HG03469 (cell line): ENCODE measurements at regions not wholly inside any gene's neighbourhood (a gene's known extent, or its start where the extent isn't known, plus 50 kb on each side); places are given as distances from the start of the nearest gene placed in this dataset.
"Not testable (repeated sequence)": the region's sequence is repeated elsewhere in the genome, so short reads cannot be mapped to it uniquely, and the experiment has no call there.

Experiments
- ATAC-seq: cut with Tn5 transposase; IDR thresholded peaks from one replicate; pipeline ENCODE4 v1.9.1; 2021; ENCODE audit warnings: mild to moderate bottlenecking, moderate library complexity, moderate number of reproducible peaks; ENCODE audit not compliant: unreplicated experiment

DNA sequence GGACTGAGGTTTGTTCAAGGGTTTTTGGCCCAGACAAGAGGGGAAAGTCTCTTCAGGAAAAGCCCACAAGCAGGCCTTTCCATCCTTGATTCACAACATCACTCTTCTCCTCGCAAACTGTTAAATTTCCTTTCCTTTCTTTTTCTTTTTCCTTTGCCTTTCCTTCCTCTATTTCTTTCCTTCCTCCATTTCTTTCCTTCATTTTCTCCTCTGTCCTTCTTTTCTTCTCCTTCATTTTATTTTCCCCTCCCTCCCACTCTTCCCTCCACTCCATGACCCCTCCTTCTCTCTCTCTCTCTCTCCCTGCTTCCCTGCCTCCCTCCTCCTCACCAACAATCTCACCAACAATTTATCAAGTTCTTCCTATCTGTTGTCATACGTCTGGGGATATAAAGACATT lies 89.1 kb downstream of the FAM72B start:
- ATAC-seq: not testable (repeated sequence)

DNA sequence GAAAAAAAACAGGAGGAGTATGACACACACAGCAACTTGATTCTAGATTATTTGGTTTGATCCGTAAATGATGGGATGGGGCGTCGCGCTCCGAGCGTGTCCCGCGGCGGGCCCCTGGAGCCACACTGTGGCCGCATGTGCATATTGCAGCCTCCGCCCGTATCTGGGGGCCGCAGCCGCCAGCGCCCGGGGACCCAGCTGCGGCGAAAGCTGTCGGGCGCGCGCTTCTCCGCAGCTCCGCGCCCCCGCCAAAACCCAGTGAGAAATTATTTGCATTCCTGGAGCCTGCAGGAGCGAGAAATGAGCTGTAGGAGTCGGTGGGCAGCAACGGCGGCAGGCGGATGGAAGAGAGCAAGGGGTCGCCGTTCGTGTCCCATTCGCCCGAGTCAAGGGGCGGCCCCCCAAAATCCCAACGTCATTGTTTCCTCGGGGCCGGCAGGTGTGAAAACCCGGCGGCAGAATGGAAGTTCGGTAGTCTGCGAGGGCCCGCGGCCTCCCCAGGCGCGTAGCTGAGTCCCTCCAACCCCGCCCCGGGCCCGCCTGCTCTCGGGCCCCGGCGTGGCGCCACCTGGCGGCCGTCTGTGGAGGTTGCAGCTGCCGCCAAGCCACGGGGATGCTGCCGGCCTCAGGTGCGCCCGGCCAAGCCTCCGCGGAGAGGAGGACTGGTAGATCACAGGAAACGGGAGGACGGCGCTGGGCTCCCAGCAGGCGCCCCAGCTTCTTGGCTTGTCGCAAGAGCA lies 86.8 kb downstream of the FAM72B start:
- ATAC-seq: peak; percentile 85

DNA sequence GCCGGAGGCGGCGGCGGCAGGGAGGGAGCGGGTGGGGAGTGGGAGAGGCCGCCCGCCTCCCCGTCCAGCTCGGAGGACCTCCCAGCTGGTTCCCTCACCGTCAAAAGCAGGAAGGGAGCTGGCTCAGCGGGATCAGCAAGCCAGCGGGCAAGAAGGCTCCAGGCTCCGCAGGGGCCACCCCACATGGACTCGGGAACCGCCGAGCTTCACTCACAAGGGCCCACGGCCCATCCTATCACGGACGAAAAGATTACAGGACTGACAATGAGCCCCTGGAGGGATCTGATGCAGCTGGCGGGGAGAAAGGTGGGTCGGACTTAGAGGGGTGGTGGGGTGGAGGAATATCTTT lies 86.3 kb downstream of the FAM72B start:
- ATAC-seq: peak; percentile 15

DNA sequence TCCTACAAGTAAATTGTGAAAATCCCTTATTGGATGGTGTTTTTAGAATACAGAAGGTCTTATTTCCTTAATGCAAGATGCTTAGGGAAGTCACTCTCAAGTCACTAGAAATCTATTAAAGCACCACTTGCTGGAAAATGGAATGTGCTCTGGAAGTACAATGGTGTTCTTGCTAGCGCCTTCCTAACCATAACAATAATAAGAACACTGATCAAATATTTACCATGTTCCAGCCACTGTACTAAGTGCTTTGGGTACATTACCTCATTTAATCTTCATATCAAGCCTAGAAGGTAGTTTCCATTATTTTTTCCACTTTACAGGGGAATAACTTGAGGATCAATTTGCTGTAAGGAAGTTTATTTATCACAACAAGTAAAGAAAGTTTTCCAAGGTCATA lies 75.1 kb downstream of the FAM72B start:
- not testable (repeated sequence) for ATAC-seq

DNA sequence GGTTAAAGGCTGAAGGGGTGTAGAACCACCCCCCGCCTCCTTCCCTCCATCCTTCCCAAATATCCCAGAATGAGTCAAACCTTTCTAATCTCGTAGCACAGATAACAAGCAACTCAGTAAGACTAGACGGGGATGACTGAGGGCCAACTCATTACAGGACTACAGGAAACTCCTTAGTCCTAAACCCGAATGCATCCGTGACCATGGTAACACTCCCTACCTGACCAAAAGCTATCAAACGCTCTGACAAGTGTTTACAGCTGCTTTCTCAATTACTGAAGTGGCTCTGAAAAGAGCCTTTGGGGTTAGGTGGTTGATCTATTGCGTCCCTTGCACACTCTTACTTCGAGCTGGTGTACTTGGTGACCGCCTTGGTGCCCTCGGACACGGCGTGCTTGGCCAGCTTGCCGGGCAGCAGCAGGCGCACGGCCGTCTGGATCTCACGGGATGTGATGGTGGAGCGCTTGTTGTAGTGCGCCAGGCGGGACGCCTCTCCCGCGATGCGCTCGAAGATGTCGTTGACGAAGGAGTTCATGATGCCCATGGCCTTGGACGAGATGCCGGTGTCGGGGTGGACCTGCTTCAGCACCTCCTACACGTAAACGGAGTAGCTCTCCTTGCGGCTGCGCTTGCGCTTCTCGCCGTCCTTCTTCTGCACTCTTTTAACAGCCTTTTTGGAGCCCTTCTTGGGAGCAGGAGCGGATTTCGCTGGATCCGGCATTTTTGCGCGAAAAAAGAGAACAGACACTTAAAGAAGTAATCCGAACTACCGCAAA lies 67.4 kb downstream of the FAM72B start:
- ATAC-seq: not testable (repeated sequence)

DNA sequence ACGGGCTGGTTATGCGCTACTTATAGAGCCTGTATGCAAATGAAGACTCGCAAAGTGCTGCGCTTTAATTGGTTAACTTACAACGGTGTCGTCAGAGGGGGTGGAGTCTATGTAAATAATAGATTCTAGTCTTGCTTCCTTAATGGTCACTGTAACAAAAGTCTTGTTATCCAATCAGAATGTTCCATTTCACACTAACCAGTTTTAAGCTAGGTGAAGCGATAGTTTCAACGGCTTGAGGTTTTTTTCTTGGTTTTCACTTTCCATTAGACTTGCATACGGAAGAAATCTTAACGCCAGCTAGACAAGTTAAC lies 66.9 kb downstream of the FAM72B start:
- ATAC-seq: not testable (repeated sequence)

DNA sequence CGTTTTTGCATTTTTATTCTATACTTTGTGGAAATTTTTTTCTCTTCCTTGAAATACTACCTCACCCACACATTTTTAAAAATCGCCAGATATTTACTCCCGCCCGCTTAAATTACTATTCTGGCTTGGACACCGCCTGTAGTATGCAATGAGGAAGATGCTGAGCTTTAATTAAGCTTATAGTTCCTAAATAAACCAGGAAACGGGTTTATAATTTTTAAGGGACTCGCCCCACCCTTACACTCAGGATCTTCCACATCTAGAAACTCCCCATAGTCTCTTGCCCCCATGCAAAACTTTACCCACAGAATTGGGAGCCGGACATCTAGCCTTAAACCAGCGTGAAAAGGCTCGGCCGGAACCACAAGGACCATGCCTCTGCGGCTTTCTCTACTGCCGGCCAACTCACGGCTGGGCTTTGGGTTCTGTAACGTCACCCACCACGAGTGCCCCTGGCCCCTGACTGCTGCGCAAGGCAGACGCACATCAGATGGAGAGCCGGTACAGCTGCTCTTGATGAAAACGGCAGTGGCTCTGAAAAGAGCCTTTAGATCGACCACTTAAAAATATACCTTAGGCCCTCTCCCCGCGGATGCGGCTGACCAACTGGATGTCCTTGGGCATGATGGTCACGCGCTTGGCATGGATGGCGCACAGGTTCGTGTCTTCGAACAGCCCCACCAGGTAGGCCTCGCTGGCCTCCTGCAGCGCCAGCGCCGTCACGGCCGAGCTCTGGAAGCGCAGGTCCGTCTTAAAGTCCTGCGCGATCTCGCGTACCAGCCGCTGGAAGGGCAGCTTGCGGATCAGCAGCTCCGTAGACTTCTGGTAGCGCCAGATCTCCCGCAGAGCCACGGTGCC lies 66.3 kb downstream of the FAM72B start:
- ATAC-seq: not testable (repeated sequence)
